Activated CD4-positive, alpha-beta memory T cell treated with anti-CD3 and anti-CD28 coated beads, Interleukin-2, amount 10 ng/mL, durations not matched to agents 7 days and 5 days (primary cell): ENCODE measurements at regions not wholly inside any gene's neighbourhood (a gene's known extent, or its start where the extent isn't known, plus 50 kb on each side); places are given as distances from the start of the nearest gene placed in this dataset.
"Not testable (repeated sequence)": the region's sequence is repeated elsewhere in the genome, so short reads cannot be mapped to it uniquely, and the experiment has no call there.

Experiments used
- CTCF ChIA-PET: fragments of 350-600 bp; sonication (Branson Sonifier 250); formaldehyde crosslinking; loops from one replicate; lab custom pipeline; 2021; ENCODE audit warnings: antibody characterized with exemption, inconsistent platforms; lab: Charles Lee
- POLR2A ChIA-PET: fragments of 350-600 bp; sonication (Branson Sonifier 250); formaldehyde crosslinking; loops from one replicate; lab custom pipeline; 2021; ENCODE audit warnings: antibody characterized with exemption; lab: Charles Lee
- DNase-seq: peaks from one replicate; pipeline ENCODE4 v3.0.0-alpha.2; 2020
- H3K27ac Mint-ChIP-seq: one replicate; pipeline ENCODE4 v1.8.0; 2021; ENCODE audit warnings: mild to moderate bottlenecking, mixed read lengths
- H3K27me3 Mint-ChIP-seq: one replicate; pipeline ENCODE4 v1.8.0; 2021; ENCODE audit warnings: mixed read lengths
- H3K36me3 Mint-ChIP-seq: one replicate; pipeline ENCODE4 v1.8.0; 2021; ENCODE audit warnings: low read depth, mixed read lengths
- H3K4me1 Mint-ChIP-seq: one replicate; pipeline ENCODE4 v1.8.0; 2021; ENCODE audit warnings: mixed read lengths
- H3K4me3 Mint-ChIP-seq: one replicate; pipeline ENCODE4 v1.8.0; 2021; ENCODE audit warnings: mild to moderate bottlenecking, mixed read lengths
- H3K9me3 Mint-ChIP-seq: one replicate; pipeline ENCODE4 v1.8.0; 2021; ENCODE audit warnings: mixed read lengths

DNA sequence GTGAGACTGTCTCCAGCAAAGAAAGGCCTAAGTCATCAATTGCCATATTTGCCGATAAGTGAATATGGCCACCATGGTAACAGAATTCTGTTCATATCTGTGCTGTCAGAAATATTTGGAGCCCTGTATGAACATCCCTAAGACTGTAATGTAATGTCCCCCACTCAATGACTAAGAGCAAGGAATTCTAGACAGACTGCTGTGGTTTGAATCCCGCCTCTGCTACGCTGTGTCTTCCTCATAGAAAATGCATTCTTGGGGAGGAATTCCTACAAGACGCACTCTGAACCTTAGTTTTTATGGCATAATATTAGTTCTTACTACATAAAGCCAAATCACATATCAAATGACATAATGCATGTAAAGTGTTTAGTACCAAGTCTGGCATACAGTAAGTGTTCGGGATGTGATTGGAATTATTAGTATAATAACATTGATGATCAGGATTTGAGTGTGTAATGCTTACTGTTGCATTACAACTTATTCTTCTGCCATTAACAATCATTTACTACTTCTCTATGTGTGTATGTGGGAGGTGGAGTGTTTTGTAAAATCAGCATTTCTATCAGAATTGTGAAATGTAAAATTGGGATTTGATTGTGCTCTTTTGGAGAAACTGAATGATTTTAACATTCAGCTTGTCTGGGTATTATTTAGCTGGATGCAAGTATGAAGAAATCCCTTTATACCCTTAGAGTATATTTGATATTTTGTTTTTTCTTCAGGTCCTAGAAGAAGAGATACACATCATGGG, 103.0 kb downstream of the OLIG3 start:
- peaks cover 33% of the 10 kb centered on the region for H3K9me3 Mint-ChIP-seq
- DNase-seq, result no peak
- H3K4me3 Mint-ChIP-seq, result no peak overlapping the region
- peaks cover 58% of the 10 kb centered on the region for H3K36me3 Mint-ChIP-seq
- ChIA-PET CTCF (interaction anchor here (0.8 to 1.7 kb wide), 2 partner anchors 24 to 49 kb away, joined by 3 to 6 read pairs; no protein-coding TSS in a partner anchor), POLR2A (no interaction called here)
- H3K27me3 Mint-ChIP-seq, result no peaks in the 10 kb centered on the region
- peaks cover 48% of the 10 kb centered on the region for H3K4me1 Mint-ChIP-seq
- no peak overlapping the region for H3K27ac Mint-ChIP-seq

DNA sequence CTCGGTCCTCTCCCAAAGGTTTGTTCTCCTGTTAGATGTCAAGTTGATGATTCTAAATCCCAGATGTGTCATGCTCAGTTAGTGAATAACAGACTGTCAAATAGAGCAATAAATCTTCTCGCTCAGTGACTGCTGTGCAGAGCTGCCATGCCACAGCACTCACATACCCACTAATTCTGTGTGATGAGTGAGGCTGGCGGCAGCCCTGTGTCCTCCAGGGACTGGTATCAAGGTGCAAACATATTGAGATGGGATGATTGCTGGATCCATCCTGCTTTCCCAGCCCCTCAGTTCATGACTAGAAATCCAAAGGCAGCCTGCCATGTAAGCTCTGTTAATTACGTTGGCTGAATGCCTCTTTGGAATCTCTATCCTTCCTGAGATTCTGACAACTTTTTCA, 103.9 kb downstream of the OLIG3 start:
- peaks cover 62% of the 10 kb centered on the region for H3K36me3 Mint-ChIP-seq
- peaks cover 35% of the 10 kb centered on the region for H3K9me3 Mint-ChIP-seq
- peak overlapping the region; percentile 83 for H3K27ac Mint-ChIP-seq
- ChIA-PET CTCF (interaction anchor here (0.5 to 2.9 kb wide), 4 partner anchors 25 to 50 kb away, joined by 3 to 12 read pairs (median 3); no protein-coding TSS in a partner anchor), POLR2A (interaction anchor here (1.2 to 2.0 kb wide), 2 partner anchors 16 to 17 kb away, joined by 3 to 6 read pairs; no protein-coding TSS in a partner anchor)
- no peak overlapping the region for H3K4me3 Mint-ChIP-seq
- H3K27me3 Mint-ChIP-seq, result no peaks in the 10 kb centered on the region
- no peak for DNase-seq
- H3K4me1 Mint-ChIP-seq, result peaks cover 50% of the 10 kb centered on the region

- ChIA-PET CTCF (interaction anchor here (0.6 to 2.9 kb wide), 3 partner anchors 26 to 117 kb away, joined by 3 to 12 read pairs (median 3); no protein-coding TSS in a partner anchor), POLR2A (interaction anchor here (0.8 to 2.0 kb wide), 4 partner anchors 17 to 46 kb away, joined by 3 to 6 read pairs (median 4); no protein-coding TSS in a partner anchor)
- peaks cover 59% of the 10 kb centered on the region for H3K36me3 Mint-ChIP-seq
Observed at GRCh38 chr6:137389150-137389704, 105.0 kb downstream of the OLIG3 start.

DNA sequence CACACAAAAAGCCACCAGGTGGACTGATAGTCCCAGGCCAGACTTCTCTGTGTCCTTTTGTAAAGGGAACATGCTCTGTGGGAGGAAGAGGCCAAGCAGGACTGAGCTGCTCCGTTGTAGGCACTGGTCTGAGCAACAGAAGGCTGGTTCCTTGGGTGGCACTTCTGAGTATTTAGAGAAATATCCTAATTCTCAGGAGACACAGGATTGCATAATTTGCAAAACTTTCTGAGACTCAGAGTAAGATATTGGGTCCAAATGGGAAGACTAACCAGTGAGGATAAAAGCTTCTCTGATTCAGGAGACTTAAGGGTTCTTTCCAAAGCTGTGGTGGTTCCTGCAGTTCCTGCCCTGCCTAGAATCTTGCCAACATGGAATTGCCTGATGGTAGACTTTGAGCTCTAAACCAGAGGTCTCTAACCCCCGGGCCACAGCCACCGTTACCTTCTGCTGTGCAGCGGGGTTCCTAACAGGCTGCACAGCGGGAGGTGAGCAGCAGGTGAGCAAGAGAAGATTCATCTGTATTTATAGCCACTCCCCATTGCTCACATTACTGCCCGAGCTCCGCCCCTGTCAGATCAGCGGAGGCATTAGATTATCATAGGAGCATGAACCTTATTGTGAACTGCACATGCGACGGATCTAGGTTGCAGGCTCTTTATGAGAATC, 107.0 kb downstream of the OLIG3 start:
- ChIA-PET CTCF (no interaction called here), POLR2A (interaction anchor here (1.1 to 1.3 kb wide), 2 partner anchors 11 to 45 kb away, joined by 3 read pairs; no protein-coding TSS in a partner anchor)
- Mint-ChIP-seq H3K4me1 (peaks cover 59% of the 10 kb centered on the region), H3K27me3 (no peaks in the 10 kb centered on the region), H3K36me3 (peaks cover 48% of the 10 kb centered on the region), H3K4me3 (no peak overlapping the region), H3K27ac (peak overlapping the region; percentile 41), H3K9me3 (peaks cover 22% of the 10 kb centered on the region)
- no peak for DNase-seq

More at GRCh38 chr6:137389150-137389704, 105.0 kb downstream of the OLIG3 start:
- Mint-ChIP-seq H3K4me1 (peaks cover 50% of the 10 kb centered on the region), H3K9me3 (peaks cover 32% of the 10 kb centered on the region), H3K27me3 (no peaks in the 10 kb centered on the region), H3K27ac (peak overlapping the region; percentile 83), H3K4me3 (peak overlapping the region; percentile 37)
- peak; percentile 83 for DNase-seq

DNA sequence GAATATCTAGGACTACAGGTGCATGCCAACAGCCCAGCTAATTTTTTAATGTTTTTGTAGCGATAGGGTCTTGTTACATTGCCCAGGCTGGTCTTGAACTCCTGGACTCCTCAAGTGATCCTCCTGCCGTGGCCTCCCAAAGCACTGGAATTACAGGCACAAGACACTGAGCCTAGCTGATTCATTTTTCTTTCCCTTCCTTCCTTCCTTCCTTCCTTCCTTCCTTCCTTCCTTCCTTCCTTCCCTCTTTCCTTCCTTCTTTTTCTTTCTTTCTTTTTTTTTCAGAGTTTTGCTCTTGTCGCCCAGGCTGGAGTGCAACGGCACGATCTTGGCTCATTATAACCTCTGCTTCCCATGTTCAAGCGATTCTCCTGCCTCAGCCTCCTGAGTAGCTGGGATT, 110.9 kb downstream of the OLIG3 start:
- CTCF ChIA-PET, H3K4me3 Mint-ChIP-seq, H3K27me3 Mint-ChIP-seq, POLR2A ChIA-PET, DNase-seq, H3K27ac Mint-ChIP-seq: not testable (repeated sequence)
- Mint-ChIP-seq H3K9me3 (peaks cover 31% of the 10 kb centered on the region), H3K4me1 (peaks cover 34% of the 10 kb centered on the region), H3K36me3 (peaks cover 29% of the 10 kb centered on the region)

GRCh38 chr6:137378090-137378369, 116.2 kb downstream of the OLIG3 start:
- no peak overlapping the region for H3K27ac Mint-ChIP-seq
- peaks cover 21% of the 10 kb centered on the region for H3K9me3 Mint-ChIP-seq
- CTCF ChIA-PET, result interaction anchor here (0.7 to 1.2 kb wide), 2 partner anchors 15 to 37 kb away, joined by 3 read pairs; no protein-coding TSS in a partner anchor
- no peaks in the 10 kb centered on the region for H3K27me3 Mint-ChIP-seq
- peaks cover 13% of the 10 kb centered on the region for H3K36me3 Mint-ChIP-seq
- POLR2A ChIA-PET, result no interaction called here
- no peak overlapping the region for H3K4me3 Mint-ChIP-seq
- peaks cover 20% of the 10 kb centered on the region for H3K4me1 Mint-ChIP-seq
- DNase-seq, result no peak

GRCh38 chr6:137373296-137373695, 120.9 kb downstream of the OLIG3 start:
- CTCF ChIA-PET, result no interaction called here
- no peaks in the 10 kb centered on the region for H3K27me3 Mint-ChIP-seq
- peaks cover 8% of the 10 kb centered on the region for H3K4me1 Mint-ChIP-seq
- no peak for DNase-seq
- POLR2A ChIA-PET, result no interaction called here
- H3K4me3 Mint-ChIP-seq, result no peak overlapping the region
- no peak overlapping the region for H3K27ac Mint-ChIP-seq
- H3K36me3 Mint-ChIP-seq, result peaks cover 10% of the 10 kb centered on the region
- peaks cover 8% of the 10 kb centered on the region for H3K9me3 Mint-ChIP-seq

DNA sequence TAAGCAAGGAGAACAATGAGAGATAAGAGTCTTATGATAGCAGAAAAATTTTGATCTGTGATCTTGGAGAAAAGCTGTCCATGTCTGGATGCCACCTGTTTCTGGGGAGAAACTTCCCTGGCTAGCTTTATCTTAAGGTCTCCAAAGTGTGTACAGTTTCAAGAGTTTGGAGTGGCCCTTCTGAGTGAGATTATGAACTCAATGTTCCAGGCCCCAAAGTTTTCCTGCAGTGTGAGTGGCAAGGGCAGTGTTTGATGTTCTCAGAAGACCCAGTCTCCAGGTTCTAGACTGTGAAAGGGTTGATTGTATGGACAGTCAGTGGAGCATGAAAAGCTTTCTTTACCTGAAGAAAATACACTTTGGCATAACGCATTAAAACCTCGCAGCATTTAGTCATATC, 121.7 kb downstream of the OLIG3 start:
- peaks cover 4% of the 10 kb centered on the region for H3K36me3 Mint-ChIP-seq
- peaks cover 8% of the 10 kb centered on the region for H3K4me1 Mint-ChIP-seq
- peaks cover 8% of the 10 kb centered on the region for H3K9me3 Mint-ChIP-seq
- no peak overlapping the region for H3K4me3 Mint-ChIP-seq
- ChIA-PET CTCF (no interaction called here), POLR2A (no interaction called here)
- no peak overlapping the region for H3K27ac Mint-ChIP-seq
- DNase-seq, result no peak
- no peaks in the 10 kb centered on the region for H3K27me3 Mint-ChIP-seq

DNA sequence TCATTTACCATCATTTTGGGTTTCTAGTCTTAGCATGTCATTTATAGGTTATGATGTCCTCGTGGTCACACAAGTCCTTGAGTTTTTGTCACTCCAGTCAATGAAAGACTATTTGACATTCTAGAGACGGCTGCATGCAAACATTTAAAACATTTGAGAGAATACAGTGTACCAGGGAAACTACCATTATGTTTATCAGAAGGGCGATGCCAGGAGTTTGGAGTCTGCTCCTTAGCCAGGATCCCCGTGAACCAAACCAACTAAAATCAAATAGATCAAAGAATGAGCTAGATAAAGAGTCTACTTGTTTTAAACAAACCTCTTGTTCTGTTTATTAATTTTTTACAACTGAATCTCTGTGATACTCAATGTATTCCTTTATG, 122.6 kb downstream of the OLIG3 start:
- H3K27me3 Mint-ChIP-seq, result no peaks in the 10 kb centered on the region
- no peak for DNase-seq
- no peak overlapping the region for H3K27ac Mint-ChIP-seq
- peaks cover 6% of the 10 kb centered on the region for H3K9me3 Mint-ChIP-seq
- H3K4me1 Mint-ChIP-seq, result peaks cover 8% of the 10 kb centered on the region
- ChIA-PET POLR2A (no interaction called here), CTCF (no interaction called here)
- H3K4me3 Mint-ChIP-seq, result no peak overlapping the region
- peaks cover 4% of the 10 kb centered on the region for H3K36me3 Mint-ChIP-seq

DNA sequence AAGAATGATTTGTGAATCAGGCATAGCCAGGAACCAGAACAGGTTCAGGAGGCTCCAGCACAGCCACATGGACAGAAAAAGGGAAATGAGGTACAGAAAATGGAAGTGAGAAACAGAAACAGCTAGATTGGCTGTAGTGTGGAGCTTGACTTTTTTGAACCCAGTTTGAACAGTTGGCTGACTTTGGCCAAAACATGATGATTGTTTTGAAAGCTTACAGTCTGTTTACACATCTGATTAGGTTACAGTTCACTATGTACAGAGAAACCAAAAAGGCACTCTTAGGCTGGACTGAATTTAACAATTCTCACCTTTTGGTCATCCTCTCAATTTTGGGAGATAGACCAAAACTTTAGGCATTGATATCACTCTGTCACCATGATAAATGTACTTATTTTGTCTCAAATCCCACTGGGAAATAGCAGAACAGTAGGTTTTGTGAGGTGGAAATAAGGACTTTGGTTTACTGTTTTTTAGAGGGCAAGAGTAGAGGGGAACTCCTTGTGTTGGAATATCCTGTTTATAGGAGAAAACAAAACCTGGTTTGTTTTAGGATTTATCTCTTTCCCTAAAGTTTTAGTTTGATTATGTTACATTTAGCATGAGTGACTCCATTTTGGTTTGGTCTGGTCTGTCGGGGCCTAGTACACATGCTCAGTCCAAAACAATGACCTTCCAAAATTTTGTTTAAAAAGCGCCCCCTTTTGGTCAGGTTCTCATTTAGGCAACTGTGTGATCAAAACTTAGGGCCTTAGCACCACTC, 123.1 kb downstream of the OLIG3 start:
- H3K9me3 Mint-ChIP-seq, result peaks cover under 1% of the 10 kb centered on the region
- no peaks in the 10 kb centered on the region for H3K36me3 Mint-ChIP-seq
- no peaks in the 10 kb centered on the region for H3K27me3 Mint-ChIP-seq
- ChIA-PET POLR2A (no interaction called here), CTCF (interaction anchor here (1.0 kb wide), 1 partner anchor 14 kb away, joined by 3 read pairs; no protein-coding TSS in a partner anchor)
- peaks cover 5% of the 10 kb centered on the region for H3K4me1 Mint-ChIP-seq
- no peak overlapping the region for H3K27ac Mint-ChIP-seq
- DNase-seq, result no peak
- no peak overlapping the region for H3K4me3 Mint-ChIP-seq

- ChIA-PET CTCF (interaction anchor here (0.6 to 1.5 kb wide), 3 partner anchors 27 to 516 kb away, joined by 3 read pairs; no protein-coding TSS in a partner anchor), POLR2A (interaction anchor here (1.2 kb wide), 1 partner anchor 19 kb away, joined by 5 read pairs; no protein-coding TSS in a partner anchor)
- Mint-ChIP-seq H3K27me3 (no peaks in the 10 kb centered on the region), H3K27ac (no peak overlapping the region), H3K36me3 (peaks cover under 1% of the 10 kb centered on the region), H3K4me1 (peaks cover 8% of the 10 kb centered on the region), H3K9me3 (no peaks in the 10 kb centered on the region), H3K4me3 (no peak overlapping the region)
- DNase-seq, result no peak
Observed at GRCh38 chr6:137369136-137369535, 125.1 kb downstream of the OLIG3 start.

DNA sequence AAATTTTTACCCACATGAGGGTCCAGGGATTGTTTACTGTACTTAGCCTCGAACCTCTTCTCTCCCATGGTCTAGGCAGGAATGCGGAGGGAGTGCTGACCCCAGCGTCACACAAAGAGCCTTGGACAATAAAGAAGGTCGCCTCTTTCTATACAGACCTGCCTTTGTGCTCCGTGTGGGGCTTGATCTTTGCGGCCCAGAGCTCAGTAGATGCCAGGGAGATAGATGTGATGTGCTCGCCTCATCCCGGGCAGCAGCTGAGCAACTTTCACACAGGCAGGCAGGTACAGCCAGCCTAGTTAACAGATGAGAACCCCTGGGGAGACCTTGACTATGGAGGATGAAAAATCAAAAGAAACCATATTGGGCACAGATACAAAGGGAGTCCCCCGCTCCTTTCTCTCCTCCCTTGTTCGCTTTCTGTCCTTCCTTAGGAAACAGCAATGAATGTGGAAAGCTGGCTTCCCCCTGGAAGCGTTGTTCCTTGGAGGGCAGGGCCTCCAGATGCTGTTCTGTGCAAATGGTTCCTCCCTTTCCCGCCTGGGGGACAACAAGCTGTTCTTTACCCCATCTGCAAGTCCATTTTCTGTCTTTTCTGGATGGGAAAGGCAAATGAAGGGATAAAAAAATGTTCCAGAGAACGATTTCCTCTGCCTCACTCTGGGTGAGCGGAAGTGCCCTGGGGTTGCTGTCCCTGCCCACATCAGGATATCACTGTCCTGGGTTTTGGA, 128.3 kb downstream of the OLIG3 start:
- Mint-ChIP-seq H3K27ac (no peak overlapping the region), H3K4me3 (no peak overlapping the region), H3K27me3 (no peaks in the 10 kb centered on the region), H3K9me3 (peaks cover 10% of the 10 kb centered on the region), H3K36me3 (peaks cover 18% of the 10 kb centered on the region), H3K4me1 (peaks cover 26% of the 10 kb centered on the region)
- CTCF ChIA-PET, result no interaction called here
- DNase-seq, result no peak
- POLR2A ChIA-PET, result no interaction called here
